GM12878 (cell line): ENCODE measurements at regions not wholly inside any gene's neighbourhood (a gene's known extent, or its start where the extent isn't known, plus 50 kb on each side); places are given as distances from the start of the nearest gene placed in this dataset.

Experiments
- ATAC-seq: fragments of 200-7000 bp; cut with Tn5 transposase; 3 replicates; pipeline ENCODE4 v1.9.1; 2020; ENCODE audit warnings: mild to moderate bottlenecking, moderate library complexity
- BruUV-seq: library from RNA; stranded (reverse); fragments of 400-500 nt; replicated peaks from 2 replicates; lab custom pipeline; 2021; lab: Mats Ljungman, UMichigan
- CTCF ChIA-PET: fragments of 300-600 bp; sonication (Branson Sonifier 250); formaldehyde crosslinking; extraction: SDS; loops from one replicate; lab custom pipeline; 2021; ENCODE audit warnings: inconsistent platforms; lab: Yijun Ruan, JAX
- POLR2A ChIA-PET: fragments of 350-600 bp; formaldehyde crosslinking; extraction: SDS; loops from one replicate; lab custom pipeline; 2021; ENCODE audit warnings: inconsistent platforms; lab: Charles Lee
- RAD21 ChIA-PET: fragments of 300-600 bp; sonication (Branson Sonifier 250); formaldehyde crosslinking; loops from one replicate; lab custom pipeline; 2023; ENCODE audit warnings: antibody characterized with exemption; ENCODE audit not compliant: unreplicated experiment; lab: Charles Lee
- SMC1A ChIA-PET: fragments of 300-600 bp; sonication (Branson Sonifier 250); formaldehyde crosslinking; loops from one replicate; lab custom pipeline; 2023; ENCODE audit not compliant: unreplicated experiment, uncharacterized antibody; lab: Charles Lee
- DNase-seq: peaks from one replicate; pipeline ENCODE4 v3.0.0-alpha.2; 2011; ENCODE audit warnings: low read depth, low spot score
- FAIRE-seq: peaks from 3 replicates; lab custom pipeline; 2011; peaks lifted over from hg19 to GRCh38; lab: Jason Lieb, UNC
- H2AFZ ChIP-seq: 2 replicates; pipeline ENCODE4 v1.6.0; 2011; ENCODE audit warnings: low read depth, low read length, control low read depth; ENCODE audit not compliant: control insufficient read depth
- H3K27ac ChIP-seq: 2 replicates; pipeline ENCODE4 v1.5.1; 2011; ENCODE audit warnings: control low read depth; ENCODE audit not compliant: control insufficient read depth, insufficient read depth
- H3K27me3 ChIP-seq, 2 experiments: replicated peaks in 1 of 2; 2 replicates each; pipeline versions ENCODE4 v1.6.0 to v1.6.1; 2011; ENCODE audit warnings: low read length in 1 of 2; ENCODE audit not compliant: control insufficient read depth in 2 of 2, insufficient read depth in 2 of 2
- H3K36me3 ChIP-seq, 2 experiments: 2 replicates each; pipeline ENCODE4 v1.5.1; 2011; ENCODE audit warnings: low read length in 1 of 2; ENCODE audit not compliant: control insufficient read depth in 2 of 2, insufficient read depth in 2 of 2
- H3K4me1 ChIP-seq: 2 replicates; pipeline ENCODE4 v1.6.1; 2011; ENCODE audit warnings: mild to moderate bottlenecking, low read length, moderate library complexity, mixed read lengths; ENCODE audit not compliant: control insufficient read depth, insufficient read depth
- H3K4me2 ChIP-seq: 2 replicates; pipeline ENCODE4 v1.6.0; 2011; ENCODE audit warnings: control low read depth; ENCODE audit not compliant: control insufficient read depth, insufficient read depth
- H3K4me3 ChIP-seq: fragments of 200-600 bp; sonication (generic); 2 replicates; pipeline ENCODE4 v1.5.1; 2016
- H3K79me2 ChIP-seq: 2 replicates; pipeline ENCODE4 v1.6.0; 2011; ENCODE audit warnings: low read length; ENCODE audit not compliant: control insufficient read depth, insufficient read depth
- H3K9ac ChIP-seq: 2 replicates; pipeline ENCODE4 v1.8.0; 2011; ENCODE audit warnings: low read length, control low read depth, mixed read lengths; ENCODE audit not compliant: control insufficient read depth, insufficient read depth
- H3K9me3 ChIP-seq: replicated peaks from 3 replicates; pipeline ENCODE4 v1.5.1; 2011; ENCODE audit warnings: mild to moderate bottlenecking, low read length; ENCODE audit not compliant: control insufficient read depth, insufficient read depth
- H4K20me1 ChIP-seq: 2 replicates; pipeline ENCODE4 v1.6.0; 2011; ENCODE audit not compliant: control insufficient read depth, insufficient read depth
- CTCF ChIP-seq, 3 experiments: IDR thresholded peaks in 2 of 3; conservative IDR thresholded peaks in 1 of 3; 2 replicates each; pipeline ENCODE4 v1.5.1; 2011; ENCODE audit warnings: low read depth in 3 of 3, low read length in 3 of 3, mild to moderate bottlenecking in 3 of 3, control low read depth in 2 of 3, moderate library complexity in 2 of 3, inconsistent platforms in 1 of 3, mixed read lengths in 1 of 3; ENCODE audit not compliant: control insufficient read depth in 2 of 3, insufficient read depth in 1 of 3; ENCODE audit errors: extremely low read depth in 1 of 3
- EED ChIP-seq: sonication (generic); IDR thresholded peaks from 2 replicates; pipeline ENCODE4 v1.6.1; 2016; ENCODE audit warnings: antibody characterized with exemption, low read depth
- GABPA ChIP-seq: IDR thresholded peaks from 2 replicates; pipeline ENCODE4 v1.6.1; 2014; ENCODE audit warnings: antibody characterized with exemption, low read depth, mild to moderate bottlenecking, inconsistent platforms
- MLLT1 ChIP-seq: fragments of 450-650 bp; IDR thresholded peaks from 2 replicates; pipeline ENCODE4 v1.6.1; 2016; ENCODE audit warnings: mild to moderate bottlenecking
- RAD21 ChIP-seq: IDR thresholded peaks from 2 replicates; pipeline ENCODE4 v1.6.1; 2011; ENCODE audit warnings: mild to moderate bottlenecking, low read depth, low read length, moderate library complexity; ENCODE audit not compliant: insufficient read depth
- SIX5 ChIP-seq: IDR thresholded peaks from 2 replicates; pipeline ENCODE4 v1.6.1; 2011; ENCODE audit warnings: mild to moderate bottlenecking, low read depth, low read length, moderate library complexity; ENCODE audit not compliant: severe bottlenecking
- WGBS: methylation state at CpG from one replicate; pipeline ENCODE4 v1.1.6; 2016; ENCODE audit warnings: low lambda C conversion rate; ENCODE audit not compliant: insufficient replicate concordance, insufficient coverage; ENCODE audit errors: missing lambda C conversion rate; 5-methylcytosine and 5-hydroxymethylcytosine counted together
- in situ Hi-C: fragments of 300-500 bp; cut with MboI; formaldehyde crosslinking; loops from 9 replicates; pipeline ENCODE4 v1.14.3; 2018; ENCODE audit warnings: mixed read lengths
- intact Hi-C: fragments of 100-400 bp; cut with micrococcal nuclease; formaldehyde crosslinking; loops from one replicate; pipeline ENCODE4 v1.14.2; 2022; ENCODE audit not compliant: unreplicated experiment

GRCh38 chr5:99948850-99949249 lies 586.3 kb upstream of the FAM174A start (continued):
- TF ChIP-seq MLLT1: no peak
- TF ChIP-seq RAD21: no peak
- TF ChIP-seq CTCF (IDR thresholded peaks at IDR 0.05 in 2 of 3, conservative IDR thresholded peaks at IDR 0.05 in 1 of 3; ENCODE audit: control insufficient read depth in 2 of 3, extremely low read depth in 1 of 3, insufficient read depth in 1 of 3, low read depth in 3 of 3, low read length in 3 of 3): no peak

GRCh38 chr5:99945478-99946442 lies 589.4 kb upstream of the FAM174A start:
- H4K20me1 ChIP-seq: no peaks in the 10 kb centered on the region
- ChIA-PET SMC1A (no interaction called here), POLR2A (no interaction called here), CTCF (no interaction called here), RAD21 (no interaction called here)
- ATAC-seq: no peak
- no peak for DNase-seq
- no peak overlapping the region for H3K9ac ChIP-seq
- H3K4me1 ChIP-seq: no peaks in the 10 kb centered on the region
- no TSS peak for BruUV-seq
- H3K27ac ChIP-seq: no peak overlapping the region
- no peaks in the 10 kb centered on the region for H3K27me3 ChIP-seq
- intact Hi-C loops (no loop called here), in situ Hi-C loops (no loop called here)
- no peak overlapping the region for H3K4me3 ChIP-seq
- no peaks in the 10 kb centered on the region for H3K9me3 ChIP-seq
- no peak for FAIRE-seq
- H3K36me3 ChIP-seq: no peaks in the 10 kb centered on the region
- 24% methylated on average over 12 of the region's 12 CpGs for WGBS
- no peak overlapping the region for H3K4me2 ChIP-seq
- no peak overlapping the region for H2AFZ ChIP-seq
- no peaks in the 10 kb centered on the region for H3K79me2 ChIP-seq
- TF ChIP-seq SIX5 (no peak), GABPA (no peak), EED (no peak)
- TF ChIP-seq, all 136 proteins: peak for 0
